ENCODE measurements at regions not wholly inside any gene's neighbourhood (a gene's known extent, or its start where the extent isn't known, plus 50 kb on each side); places are given as distances from the start of the nearest gene placed in this dataset.
"Not testable (repeated sequence)": the region's sequence is repeated elsewhere in the genome, so short reads cannot be mapped to it uniquely, and the experiment has no call there.

- DNase-seq (ENCODE audit: low spot score) = no peak
Measured at GRCh38 chr3:194019398-194020165, 116.4 kb upstream of the HES1 start.

GRCh38 chr3:194022052-194022451 is 113.9 kb upstream of the HES1 start:
- DNase-seq (ENCODE audit: low spot score) = no peak

GRCh38 chr3:194022816-194023215 is 113.1 kb upstream of the HES1 start:
- DNase-seq (ENCODE audit: low spot score) = no peak

DNA sequence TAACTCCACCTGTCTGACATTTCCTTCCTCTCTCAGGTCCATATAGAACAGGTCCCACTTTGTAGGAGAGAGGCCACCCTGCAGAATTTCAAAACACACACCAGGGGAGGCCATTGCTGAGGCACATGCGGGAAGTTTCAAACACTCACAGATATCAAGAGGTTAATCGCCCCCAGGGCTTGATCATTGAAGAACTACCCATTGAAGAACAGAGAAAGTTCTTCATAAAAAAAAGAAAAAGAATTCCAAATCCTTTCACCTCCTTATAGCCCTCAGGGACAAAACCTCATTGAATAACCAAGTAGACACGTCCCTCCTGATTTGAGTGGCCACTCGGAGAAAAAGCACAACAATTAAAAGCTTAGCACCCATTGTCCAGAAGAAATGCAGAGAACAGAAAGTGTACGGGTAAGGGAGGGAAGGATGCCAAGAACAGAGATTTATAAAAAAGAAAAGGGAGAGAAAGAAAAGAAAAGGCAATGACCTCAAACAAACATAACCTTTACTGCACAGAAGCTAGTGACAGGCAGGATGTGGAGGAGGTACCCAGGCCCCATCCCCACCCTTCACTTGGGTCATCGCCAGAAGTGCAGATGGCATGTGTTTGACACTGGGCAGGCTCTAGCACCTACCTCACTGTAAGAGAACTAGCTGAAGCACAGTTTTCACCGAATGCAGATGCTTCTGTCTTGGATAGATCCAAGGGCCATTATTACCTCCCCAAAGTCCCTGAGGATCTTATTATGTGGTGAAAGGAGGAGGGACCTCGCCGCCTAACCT is 112.3 kb upstream of the HES1 start:
- DNase-seq (ENCODE audit: low spot score) = no peak

DNA sequence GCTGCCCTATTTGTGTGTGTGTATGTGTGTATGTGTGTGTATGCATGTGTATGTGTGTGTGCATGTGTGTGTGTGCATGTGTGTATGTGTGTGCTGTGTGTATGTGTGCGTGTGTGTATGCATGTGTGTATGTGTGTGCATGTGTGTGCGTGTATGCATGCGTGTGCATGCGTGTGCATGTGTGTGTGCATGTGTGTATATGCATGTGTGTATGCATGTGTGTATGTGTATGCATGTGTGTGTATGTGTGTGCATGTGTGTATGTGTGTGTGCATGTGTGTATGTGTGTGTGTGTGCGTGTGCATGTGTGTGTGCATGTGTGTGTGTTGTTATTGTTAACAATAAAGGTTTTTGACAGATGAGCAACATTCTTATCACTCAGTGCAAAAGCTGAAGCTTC is 110.8 kb upstream of the HES1 start:
- DNase-seq (ENCODE audit: low spot score) = no peak

DNA sequence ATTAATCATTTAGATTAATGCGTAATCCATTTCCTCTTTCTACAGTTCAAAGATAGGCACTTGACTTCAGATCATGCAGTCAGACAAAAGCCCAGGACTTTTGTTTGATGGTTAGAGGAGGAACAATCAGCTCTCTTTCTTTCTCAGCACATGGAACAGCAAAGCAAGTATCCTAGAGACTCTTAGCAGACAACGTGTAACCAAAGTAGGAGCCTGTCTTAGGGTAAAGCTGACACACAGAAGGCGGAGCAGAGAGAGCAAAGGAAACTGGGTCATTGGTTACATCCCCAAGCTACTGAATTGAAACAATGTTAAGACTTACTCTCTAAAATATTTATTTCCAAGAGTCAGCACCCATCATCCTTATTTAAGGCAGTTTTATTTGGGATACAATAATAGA is 110.0 kb upstream of the HES1 start:
- no peak for DNase-seq (ENCODE audit: low spot score)

DNA sequence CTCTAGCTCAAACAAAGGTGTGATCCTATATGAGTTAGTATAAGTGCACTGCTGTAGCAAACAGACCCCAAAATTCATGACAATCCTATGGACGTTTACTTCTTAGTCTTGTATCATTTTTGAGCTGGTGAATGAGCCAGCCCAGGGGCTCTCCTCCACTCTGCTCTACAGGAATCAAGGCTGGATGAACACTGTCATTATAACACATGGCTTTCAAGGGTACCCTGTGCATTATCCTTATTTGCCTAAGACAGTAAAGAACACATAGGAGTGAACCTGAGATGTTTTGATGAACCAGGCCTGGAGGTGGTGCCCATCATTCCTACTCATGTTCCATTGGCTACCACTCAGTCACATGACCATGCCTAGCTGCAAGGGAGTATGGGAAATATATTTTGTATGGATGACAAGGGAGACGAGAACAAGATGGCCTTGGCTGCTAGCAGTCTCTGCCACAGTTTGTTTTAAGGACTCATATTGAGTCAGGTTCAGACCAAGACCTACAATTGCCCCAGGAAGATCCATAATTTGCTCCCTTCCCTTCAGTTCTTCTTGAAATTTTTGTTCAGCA is 107.4 kb upstream of the HES1 start:
- DNase-seq (ENCODE audit: low spot score) = no peak

DNA sequence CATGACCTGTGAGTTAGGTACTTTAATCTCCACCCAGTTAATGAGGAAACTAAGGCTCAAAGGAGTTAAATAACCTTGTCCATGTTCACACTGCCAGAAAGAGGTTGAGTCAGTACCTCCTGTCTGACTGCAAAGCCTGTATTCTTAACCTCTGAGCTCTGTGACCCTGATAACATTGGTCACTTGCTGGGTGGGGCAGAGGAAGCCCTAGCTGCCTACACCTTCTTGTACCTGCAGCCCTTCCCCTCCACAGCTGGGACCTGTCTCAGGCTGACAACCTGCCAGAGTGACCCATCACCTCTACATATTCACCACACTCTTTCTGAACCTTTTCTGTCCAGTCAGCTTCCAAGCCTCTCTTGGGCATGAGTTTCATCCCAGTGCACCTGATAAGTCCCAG is 106.1 kb upstream of the HES1 start:
- DNase-seq (ENCODE audit: low spot score) = no peak

GRCh38 chr3:194030372-194030771 is 105.6 kb upstream of the HES1 start:
- DNase-seq (ENCODE audit: low spot score) = no peak

DNA sequence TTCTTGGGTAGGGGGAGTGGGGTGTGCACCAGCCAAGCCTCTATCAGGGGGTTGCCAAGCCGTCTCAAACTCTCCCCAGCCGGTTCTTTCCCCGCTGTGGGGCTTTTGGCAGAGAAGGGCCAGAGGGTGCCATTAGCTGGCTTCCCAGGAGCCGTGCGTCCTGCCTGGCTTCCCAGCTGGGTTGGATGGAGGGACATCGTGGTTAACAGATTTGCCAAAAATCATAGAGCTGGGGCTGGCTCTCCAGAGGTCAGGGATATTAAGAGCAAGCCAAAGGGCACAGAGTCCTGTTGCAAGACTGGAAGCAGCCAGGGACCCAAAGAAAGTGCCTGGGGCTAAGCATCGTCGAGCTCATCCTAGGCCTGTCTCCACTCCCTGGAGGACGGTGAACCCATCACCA is 104.6 kb upstream of the HES1 start:
- DNase-seq (ENCODE audit: low spot score) = no peak

- no peak for DNase-seq (ENCODE audit: low spot score)
Measured at GRCh38 chr3:194031867-194032635, 103.9 kb upstream of the HES1 start.

- DNase-seq (ENCODE audit: low spot score) = no peak
Measured at GRCh38 chr3:194032828-194033435, 103.0 kb upstream of the HES1 start.

DNA sequence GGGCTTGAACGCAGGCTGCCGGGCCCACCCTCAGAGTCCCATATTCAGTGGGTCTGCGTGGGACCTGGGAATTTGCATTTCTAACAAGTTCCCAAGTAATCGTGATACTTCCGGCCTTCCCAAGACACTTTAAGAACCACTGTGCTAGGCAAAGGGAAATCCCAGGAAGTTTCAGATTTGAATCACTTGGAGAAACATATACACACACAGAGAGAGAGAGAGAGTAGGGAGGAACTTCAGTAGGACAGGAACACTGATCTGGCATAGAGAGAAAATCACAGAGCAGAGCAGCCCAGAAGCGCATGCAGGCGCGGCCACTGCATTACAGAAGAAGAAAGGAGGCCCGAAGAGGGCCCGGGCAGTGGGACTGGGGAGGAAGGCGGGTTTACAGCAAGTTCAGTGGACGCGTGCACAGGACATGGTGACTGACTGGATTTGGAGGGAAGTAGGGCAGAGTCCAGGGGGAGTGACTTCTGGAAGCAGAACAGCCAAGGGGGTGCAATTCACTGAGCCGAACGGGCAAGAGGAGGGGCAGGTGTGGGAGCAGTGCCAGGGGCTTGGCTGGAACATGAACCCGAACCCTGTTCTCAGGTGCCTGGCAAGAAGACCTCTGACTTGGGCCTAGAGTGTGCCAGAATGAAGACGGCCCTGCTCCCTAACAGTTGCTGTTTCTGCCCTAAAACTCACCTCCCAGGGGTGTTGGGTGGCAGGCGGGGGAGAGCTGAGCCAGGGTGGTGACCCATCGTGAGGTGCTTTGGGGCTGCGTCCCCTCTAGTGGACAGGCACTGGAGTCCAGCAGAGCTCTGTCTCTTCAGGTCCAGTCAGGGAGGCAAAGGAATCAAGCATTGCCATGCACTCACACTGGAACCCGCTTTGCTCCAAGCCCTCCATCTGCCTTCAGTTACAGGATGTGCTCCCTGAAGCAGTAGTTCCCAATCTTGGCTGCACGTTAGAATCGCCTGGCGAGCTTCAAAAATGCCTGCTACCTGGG is 101.3 kb upstream of the HES1 start:
- DNase-seq (ENCODE audit: low spot score) = no peak

DNA sequence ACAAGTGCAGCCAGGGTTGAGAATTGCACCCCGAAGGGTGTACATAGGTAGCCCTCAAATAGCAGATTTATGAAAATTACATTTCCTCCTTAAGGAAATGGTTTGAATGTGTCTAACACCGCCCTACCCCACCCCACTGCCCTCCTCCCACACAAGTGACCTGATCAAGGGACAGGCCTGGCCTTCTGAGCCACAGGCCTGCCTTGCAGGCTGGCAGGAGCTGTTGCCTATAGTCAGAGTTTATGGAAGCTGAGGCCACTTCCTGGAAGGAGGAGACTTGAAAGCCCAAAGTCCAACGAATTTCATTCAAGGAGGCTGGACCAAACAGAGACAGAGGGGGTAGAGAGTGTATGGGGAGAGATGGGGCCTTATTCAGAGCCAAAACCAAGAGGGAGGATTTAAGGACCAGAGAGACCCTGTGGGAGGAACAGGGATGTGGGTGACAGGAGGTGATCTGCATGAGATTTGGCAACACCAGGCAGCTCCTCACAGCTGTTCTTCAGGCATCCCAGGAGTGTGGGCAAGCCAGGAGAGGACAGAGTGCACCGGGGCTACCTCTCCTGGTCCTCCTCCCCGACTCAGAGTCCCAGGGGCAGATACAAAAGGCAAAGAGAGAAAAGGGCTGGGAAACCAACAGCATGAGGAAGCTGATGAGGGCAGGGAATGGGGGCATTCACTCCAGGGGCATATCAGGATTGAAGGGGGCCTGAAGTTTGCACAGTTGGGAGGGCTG is 100.4 kb upstream of the HES1 start:
- no peak for DNase-seq (ENCODE audit: low spot score)

GRCh38 chr3:194036842-194037241 is 99.1 kb upstream of the HES1 start:
- DNase-seq (ENCODE audit: low spot score) = no peak

DNA sequence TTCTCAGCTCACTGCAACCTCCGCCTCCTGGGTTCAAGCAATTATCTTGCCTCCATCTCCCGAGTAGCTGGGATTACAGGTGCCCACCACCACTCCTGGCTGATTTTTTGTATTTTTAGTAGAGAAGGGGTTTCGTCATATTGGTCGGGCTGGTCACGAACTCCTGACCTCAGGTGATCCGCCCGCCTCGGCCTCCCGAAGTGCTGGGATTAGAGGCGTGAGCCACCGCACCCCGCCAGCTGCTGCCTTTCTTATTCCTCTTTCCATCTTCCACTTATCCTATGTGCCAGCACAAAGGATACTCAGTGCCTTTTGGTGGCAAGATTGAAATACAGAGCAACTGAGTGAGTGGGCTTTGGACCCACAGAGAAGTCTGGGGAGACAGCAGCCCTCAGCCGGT is 97.6 kb upstream of the HES1 start:
- not testable (repeated sequence) for DNase-seq (ENCODE audit: low spot score)

DNA sequence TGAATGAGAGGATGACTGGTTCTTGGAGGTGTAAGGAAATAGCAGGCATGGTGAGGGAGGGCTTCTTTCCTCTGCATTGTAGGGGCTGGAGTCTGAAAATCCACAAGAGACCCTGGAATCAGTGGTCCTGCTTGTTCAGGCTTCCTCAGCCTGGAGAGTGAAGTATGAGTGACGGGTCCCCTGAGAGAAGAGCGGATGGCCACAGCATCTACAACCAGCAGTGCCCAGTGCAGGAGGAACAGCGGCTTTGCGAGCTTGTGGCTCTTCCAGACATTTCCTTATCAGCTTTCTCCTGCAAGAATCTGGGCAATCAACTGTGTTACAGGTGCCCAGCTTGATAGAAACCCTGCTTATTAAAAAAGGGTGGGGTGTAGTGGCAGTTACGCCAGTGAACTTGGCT is 97.0 kb upstream of the HES1 start:
- DNase-seq (ENCODE audit: low spot score) = no peak

GRCh38 chr3:194040516-194041273 is 95.3 kb upstream of the HES1 start:
- DNase-seq (ENCODE audit: low spot score) = no peak

DNA sequence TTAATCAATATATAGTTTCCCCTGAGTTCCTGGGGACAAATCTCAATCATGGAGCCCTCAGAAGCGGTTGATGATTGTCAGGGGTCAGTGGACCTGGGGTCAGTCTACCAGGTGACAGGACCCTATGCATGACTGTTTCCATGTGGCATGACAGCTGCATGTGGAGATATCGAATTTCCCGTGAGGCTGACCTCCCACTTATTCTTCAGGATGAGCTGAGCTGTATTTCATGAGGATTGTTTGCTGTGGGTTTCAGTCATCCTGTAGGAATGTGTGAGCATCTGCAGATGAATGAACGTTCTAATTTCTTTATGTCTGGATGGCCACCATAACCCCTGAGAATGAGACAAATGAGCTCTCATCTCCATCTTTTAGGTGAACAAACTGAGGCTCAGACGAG is 93.0 kb upstream of the HES1 start:
- DNase-seq (ENCODE audit: low spot score) = no peak
